ENCODE measurements at regions not wholly inside any gene's neighbourhood (a gene's known extent, or its start where the extent isn't known, plus 50 kb on each side); places are given as distances from the start of the nearest gene placed in this dataset.

- no peak for DNase-seq (ENCODE audit: low read depth in 1 of 2, low spot score in 1 of 2)
Observed at GRCh38 chr4:177569434-177569833, 127.2 kb upstream of the AGA start.

- DNase-seq (ENCODE audit: low read depth in 1 of 2, low spot score in 1 of 2): no peak
Observed at GRCh38 chr4:177573507-177573906, 131.3 kb upstream of the AGA start.

DNA sequence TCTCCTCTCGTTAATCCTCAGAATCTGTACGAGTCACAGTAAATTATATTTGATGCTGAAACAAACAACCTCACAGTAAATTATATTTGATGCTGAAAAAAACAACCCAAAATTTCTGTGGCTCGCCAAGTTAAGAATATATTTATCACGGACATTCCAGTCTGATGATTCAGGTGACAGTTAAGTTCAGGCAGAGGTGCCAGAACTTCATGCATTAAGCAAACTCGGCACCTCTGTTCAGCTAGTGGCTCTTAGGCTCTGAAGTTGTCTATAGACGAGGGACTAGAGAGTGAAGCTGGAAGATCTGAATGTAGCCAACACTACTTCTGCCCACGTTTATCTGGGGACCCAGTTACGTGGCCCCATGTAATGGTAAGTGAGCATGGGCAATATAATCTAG is 132.2 kb upstream of the AGA start:
- DNase-seq (ENCODE audit: low read depth in 1 of 2, low spot score in 1 of 2): no peak

DNA sequence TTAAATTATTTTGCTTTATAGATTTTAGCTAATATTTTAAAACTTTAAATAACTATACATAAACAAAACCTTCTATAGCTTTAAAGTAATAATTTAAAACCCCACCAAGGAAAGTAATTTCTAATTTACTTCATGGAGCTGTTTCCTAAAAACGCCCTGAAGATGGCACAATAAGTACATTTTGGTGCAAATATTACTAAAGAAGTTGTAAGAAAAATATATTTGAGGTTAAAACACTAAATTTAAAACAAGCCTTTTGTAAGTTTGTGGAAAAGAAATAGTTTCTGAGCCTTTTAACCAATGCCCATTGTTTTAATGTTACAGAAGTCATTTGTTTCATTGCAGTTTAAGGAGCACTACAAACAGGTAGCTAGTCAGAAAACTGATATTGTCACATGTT is 137.4 kb upstream of the AGA start:
- no peak for DNase-seq (ENCODE audit: low read depth in 1 of 2, low spot score in 1 of 2)

- DNase-seq (ENCODE audit: low read depth in 1 of 2, low spot score in 1 of 2): no peak
Observed at GRCh38 chr4:177582992-177583391, 140.8 kb upstream of the AGA start.

- no peak for DNase-seq (ENCODE audit: low read depth in 1 of 2, low spot score in 1 of 2)
Observed at GRCh38 chr4:177587989-177588388, 145.8 kb upstream of the AGA start.

DNA sequence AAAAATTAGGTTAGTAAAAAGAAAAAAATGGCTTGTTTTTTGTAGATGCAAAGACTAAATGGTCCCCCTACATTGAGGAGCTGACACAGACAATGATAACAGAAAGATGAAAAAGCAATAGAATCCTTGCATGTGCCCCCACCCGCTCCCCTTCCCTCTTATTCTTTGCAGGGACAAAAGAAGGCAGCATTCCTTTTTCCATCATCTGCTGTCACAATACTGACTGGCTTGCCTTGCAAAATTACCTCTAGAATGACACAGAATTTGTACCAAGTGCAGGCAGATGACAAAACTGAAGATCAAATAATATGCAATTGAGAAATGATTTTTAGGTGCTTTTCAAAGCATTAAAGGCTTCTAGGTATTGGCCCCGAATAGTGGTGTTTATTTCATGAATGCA is 153.1 kb upstream of the AGA start:
- no peak for DNase-seq (ENCODE audit: low read depth in 1 of 2, low spot score in 1 of 2)

GRCh38 chr4:177596035-177596434 is 153.8 kb upstream of the AGA start:
- no peak for DNase-seq (ENCODE audit: low read depth in 1 of 2, low spot score in 1 of 2)

- no peak for DNase-seq (ENCODE audit: low read depth in 1 of 2, low spot score in 1 of 2)
Observed at GRCh38 chr4:177596991-177597390, 154.8 kb upstream of the AGA start.

DNA sequence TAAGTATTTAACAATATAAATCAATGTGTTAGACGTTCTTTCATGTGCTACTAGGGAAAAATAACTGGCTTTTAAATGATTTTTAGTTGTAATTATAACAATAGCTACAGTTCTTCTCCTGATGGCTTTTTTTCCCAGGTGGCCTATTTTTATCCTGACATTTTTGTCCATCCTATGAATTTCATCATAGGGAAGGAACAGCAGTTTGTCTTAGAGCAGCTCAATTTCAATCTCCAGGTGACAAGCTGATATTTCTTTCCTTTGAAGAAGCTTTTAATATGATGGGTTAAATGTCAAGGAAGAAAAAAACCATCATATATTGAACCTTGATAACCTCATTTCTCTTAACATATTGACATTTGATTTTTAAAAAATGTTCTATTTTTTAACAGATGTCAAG is 163.0 kb upstream of the AGA start:
- no peak for DNase-seq (ENCODE audit: low read depth in 1 of 2, low spot score in 1 of 2)

DNA sequence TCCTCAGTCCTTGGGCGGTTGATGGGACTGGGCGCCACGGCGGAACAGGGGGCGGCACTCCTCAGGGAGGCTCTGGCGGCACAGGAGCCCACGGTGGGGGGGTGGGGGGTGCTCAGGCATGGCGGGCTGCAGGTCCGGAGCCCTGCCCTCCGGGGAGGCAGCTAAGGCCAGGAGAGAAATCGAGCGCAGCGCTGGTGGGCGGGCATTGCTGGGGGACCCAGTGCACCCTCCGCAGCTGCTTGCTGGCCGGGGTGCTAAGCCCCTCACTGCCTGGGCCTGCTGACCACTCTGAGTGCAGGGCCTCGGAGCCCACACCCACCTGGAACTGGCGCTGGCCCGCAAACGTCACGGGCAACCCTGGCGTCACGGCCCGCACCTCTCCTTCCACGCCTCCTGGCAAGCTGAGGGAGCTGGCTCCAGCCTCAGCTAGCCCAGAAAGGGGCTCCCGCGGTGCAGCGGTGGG is 164.9 kb upstream of the AGA start:
- DNase-seq (ENCODE audit: low read depth in 1 of 2, low spot score in 1 of 2): no peak

DNA sequence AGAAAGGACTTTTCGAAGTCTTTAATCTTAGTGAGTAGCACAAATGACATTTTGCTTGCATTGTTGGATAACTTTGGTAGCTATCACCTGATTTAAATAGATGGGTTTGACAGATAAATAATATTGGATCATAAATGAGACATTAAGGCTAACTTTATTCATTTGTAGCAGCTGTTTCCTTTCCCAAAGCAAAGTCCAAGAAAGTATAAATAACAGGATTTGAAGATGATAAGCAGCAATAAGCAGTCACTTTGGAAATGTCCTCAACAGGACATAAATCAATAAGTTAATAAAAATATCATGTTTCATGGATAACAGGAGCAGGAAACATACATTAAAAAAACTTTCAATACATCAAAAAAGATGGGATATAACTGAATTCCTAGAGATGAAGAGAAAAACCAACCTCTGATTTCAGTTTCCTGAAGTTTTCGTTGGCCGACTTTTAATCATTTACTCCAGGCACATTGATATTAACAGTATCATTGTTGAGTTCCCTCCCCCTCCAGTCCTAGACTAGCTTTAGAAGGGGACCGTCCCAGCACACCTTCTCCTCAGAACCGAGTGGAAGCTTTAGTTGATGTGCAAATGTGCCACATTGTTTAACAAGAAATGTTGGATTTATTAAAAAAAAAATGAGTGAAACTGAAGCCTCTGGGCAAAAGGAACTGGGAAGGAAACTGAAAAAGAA is 169.9 kb upstream of the AGA start:
- no peak for DNase-seq (ENCODE audit: low read depth in 1 of 2, low spot score in 1 of 2)

- DNase-seq (ENCODE audit: low read depth in 1 of 2, low spot score in 1 of 2): no peak
Observed at GRCh38 chr4:177612684-177613083, 170.4 kb upstream of the AGA start.

DNA sequence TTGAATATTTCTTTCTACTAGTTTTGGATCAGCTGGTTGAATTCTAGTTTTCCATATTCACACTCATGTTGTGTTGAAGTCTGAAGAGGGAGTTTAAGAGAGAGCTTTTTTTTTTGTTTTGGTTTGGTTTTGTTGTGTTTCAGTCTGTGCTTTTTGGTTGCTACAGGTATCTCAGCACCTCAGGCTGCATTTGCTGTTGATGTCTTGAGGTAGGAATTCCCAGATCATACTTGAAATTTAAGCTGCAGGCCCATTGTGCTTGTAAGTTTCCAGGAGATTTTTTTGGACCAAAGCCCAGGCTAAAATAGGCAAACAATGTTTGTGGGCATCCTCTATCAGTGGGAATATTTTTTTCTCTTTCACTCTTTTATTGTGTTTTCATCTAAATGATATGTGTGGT is 190.2 kb upstream of the AGA start:
- no peak for DNase-seq (ENCODE audit: low read depth in 1 of 2, low spot score in 1 of 2)

DNA sequence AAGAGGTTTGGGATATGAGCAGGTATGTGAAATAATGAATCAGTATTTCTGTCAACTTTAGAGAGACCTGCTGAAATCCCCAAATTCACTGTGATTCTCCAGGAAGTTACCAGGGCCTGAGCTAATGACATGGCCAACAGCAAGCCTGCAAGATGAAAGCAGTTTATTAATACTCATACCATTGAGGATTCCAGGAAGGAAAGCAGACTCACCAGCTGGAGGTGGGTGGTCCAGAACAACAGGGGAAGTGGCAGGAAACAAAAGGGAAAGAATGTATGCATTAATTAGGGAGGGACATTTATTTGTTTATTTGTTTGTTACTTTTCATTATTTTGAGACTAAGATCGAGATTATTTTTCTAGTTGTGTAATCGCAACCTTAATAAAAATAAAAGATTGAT is 196.6 kb upstream of the AGA start:
- no peak for DNase-seq (ENCODE audit: low read depth in 1 of 2, low spot score in 1 of 2)

DNA sequence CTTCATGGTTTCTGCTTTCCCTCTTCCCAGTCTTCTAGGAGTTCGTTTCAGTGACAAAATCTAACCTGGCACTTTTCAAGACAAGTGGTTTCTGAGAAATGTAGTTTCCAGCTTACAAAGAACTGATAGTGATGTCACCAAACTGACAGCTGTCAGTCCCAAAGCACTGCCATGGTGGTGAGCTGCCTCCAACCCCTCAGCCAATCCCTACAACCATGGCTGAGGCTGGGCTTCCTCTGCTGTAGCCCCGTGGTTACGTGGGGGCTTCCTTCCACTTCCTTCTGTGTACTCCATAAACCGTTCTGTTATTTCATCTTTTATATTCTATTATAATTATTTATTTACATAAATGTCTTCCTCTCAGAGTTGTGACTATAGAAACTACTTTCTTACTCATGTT is 198.6 kb upstream of the AGA start:
- DNase-seq (ENCODE audit: low read depth in 1 of 2, low spot score in 1 of 2): no peak

DNA sequence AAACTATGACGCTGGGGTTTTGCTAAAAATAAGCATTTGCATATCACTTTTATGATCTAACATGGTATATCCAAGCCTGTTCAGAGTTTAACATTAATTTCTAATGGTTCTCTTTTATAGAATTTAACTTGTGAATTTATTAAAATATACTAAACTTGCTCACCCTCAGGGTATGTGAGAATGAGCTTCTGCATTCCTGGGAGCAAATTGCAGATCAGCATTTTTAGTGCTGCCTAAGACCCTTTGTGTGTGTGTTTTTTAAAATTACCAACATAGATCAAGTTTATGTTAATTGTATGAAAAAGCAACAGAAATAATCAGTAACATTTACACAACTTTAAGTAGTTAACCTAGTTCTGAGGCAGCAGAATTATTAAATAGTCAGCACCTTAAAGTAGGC is 218.0 kb upstream of the AGA start:
- no peak for DNase-seq (ENCODE audit: low read depth in 1 of 2, low spot score in 1 of 2)

DNA sequence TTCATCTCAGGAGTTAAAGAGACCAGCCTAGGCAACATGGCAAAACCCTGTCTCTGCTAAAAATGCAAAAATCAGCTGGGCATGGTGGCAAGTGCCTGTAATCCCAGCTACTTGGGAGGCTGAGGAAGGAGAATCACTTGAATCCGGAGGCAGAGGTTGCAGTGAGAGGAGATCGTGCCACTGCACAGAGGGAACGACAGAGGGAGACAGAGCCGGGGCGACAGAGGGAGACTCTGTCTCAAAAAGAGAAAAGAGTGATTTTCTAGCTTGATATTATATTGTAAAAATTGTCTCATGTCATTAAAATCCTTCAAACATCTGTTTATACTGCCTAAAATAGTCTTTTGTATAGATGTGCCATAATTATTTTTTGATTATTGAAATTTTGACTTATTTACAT is 225.4 kb upstream of the AGA start:
- DNase-seq (ENCODE audit: low read depth in 1 of 2, low spot score in 1 of 2): no peak

- DNase-seq (ENCODE audit: low read depth in 1 of 2, low spot score in 1 of 2): no peak
Observed at GRCh38 chr4:177671387-177671786, 229.2 kb upstream of the AGA start.

- no peak for DNase-seq (ENCODE audit: low read depth in 1 of 2, low spot score in 1 of 2)
Observed at GRCh38 chr4:177671845-177672244, 229.6 kb upstream of the AGA start.

GRCh38 chr4:177673985-177674489 is 231.8 kb upstream of the AGA start:
- no peak for DNase-seq (ENCODE audit: low read depth in 1 of 2, low spot score in 1 of 2)

DNA sequence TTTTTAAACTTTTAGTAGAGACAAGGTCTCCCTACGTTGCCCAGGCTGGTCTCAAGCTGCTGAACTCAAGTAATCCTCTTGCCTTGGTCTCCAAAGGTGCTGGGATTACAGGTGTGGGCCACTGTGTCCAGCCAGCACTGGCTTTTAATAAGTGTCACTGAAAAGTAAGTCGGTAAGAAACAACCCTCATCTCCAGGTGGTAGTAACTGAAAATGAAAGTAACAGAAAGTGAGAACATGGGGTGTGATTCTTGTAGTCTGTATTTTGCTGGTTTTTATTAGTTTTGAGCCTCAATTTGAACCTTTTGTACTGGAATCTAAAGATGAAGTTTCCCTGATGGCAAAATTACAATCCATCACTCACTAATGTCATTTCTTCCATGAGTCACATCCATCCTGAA is 238.1 kb upstream of the AGA start:
- DNase-seq (ENCODE audit: low read depth in 1 of 2, low spot score in 1 of 2): no peak

- DNase-seq (ENCODE audit: low read depth in 1 of 2, low spot score in 1 of 2): no peak
Observed at GRCh38 chr4:177681902-177682301, 239.7 kb upstream of the AGA start.
